Activated effector memory CD4-positive, alpha-beta T cell treated with Interleukin-2 at 50 U/mL for 16 hours (primary cell): ENCODE measurements at regions not wholly inside any gene's neighbourhood (a gene's known extent, or its start where the extent isn't known, plus 50 kb on each side); places are given as distances from the start of the nearest gene placed in this dataset.
A peak's percentile ranks its signal among the peaks of the same experiment; 100 is the strongest.
"Not testable (repeated sequence)": the region's sequence is repeated elsewhere in the genome, so short reads cannot be mapped to it uniquely, and the experiment has no call there.

Source experiments
- DNase-seq: peaks from one replicate; pipeline ENCODE4 v3.0.0-alpha.2; 2020

- DNase-seq = no peak
Observed at GRCh38 chr9:129428864-129429577, 191.9 kb downstream of the C9orf50 start.

GRCh38 chr9:129427149-129427548 lies 193.8 kb downstream of the C9orf50 start:
- no peak for DNase-seq

- not testable (repeated sequence) for DNase-seq
Observed at GRCh38 chr9:129423755-129424154, 197.1 kb downstream of the C9orf50 start.

GRCh38 chr9:129423216-129423615 lies 197.7 kb downstream of the C9orf50 start:
- no peak for DNase-seq

- DNase-seq = no peak
Observed at GRCh38 chr9:129422843-129423192, 198.1 kb downstream of the C9orf50 start.

GRCh38 chr9:129422032-129422842 lies 198.7 kb downstream of the C9orf50 start:
- DNase-seq = no peak

- DNase-seq = no peak
Observed at GRCh38 chr9:129421371-129421770, 199.5 kb downstream of the C9orf50 start.

GRCh38 chr9:129420721-129421120 lies 200.2 kb downstream of the C9orf50 start:
- no peak for DNase-seq

- DNase-seq = no peak
Observed at GRCh38 chr9:129419382-129419899, 201.5 kb downstream of the C9orf50 start.

GRCh38 chr9:129418451-129418850 lies 202.4 kb downstream of the C9orf50 start:
- no peak for DNase-seq

- no peak for DNase-seq
Observed at GRCh38 chr9:129416821-129417539, 203.9 kb downstream of the C9orf50 start.

GRCh38 chr9:129415942-129416651 lies 204.8 kb downstream of the C9orf50 start:
- no peak for DNase-seq

GRCh38 chr9:129414993-129415941 lies 205.6 kb downstream of the C9orf50 start:
- no peak for DNase-seq

- peak; percentile 31 for DNase-seq
Observed at GRCh38 chr9:129414377-129414992, 206.4 kb downstream of the C9orf50 start.

- peak; percentile 97 for DNase-seq
Observed at GRCh38 chr9:129413537-129414376, 207.1 kb downstream of the C9orf50 start.

GRCh38 chr9:129412814-129413536 lies 207.9 kb downstream of the C9orf50 start:
- DNase-seq = peak; percentile 55

GRCh38 chr9:129412176-129412813 lies 208.6 kb downstream of the C9orf50 start:
- not testable (repeated sequence) for DNase-seq

- DNase-seq = no peak
Observed at GRCh38 chr9:129411501-129412175, 209.3 kb downstream of the C9orf50 start.
